Mucosa of gallbladder (tissue), 1 donor: ENCODE measurements at regions not wholly inside any gene's neighbourhood (a gene's known extent, or its start where the extent isn't known, plus 50 kb on each side); places are given as distances from the start of the nearest gene placed in this dataset.

ENCODE experiments used
- DNase-seq: peaks from one replicate; pipeline ENCODE4 v3.0.0-alpha.2; 2020; ENCODE audit warnings: low spot score
- donor health status: DM: no; HTN: no; CAD: no.

DNA sequence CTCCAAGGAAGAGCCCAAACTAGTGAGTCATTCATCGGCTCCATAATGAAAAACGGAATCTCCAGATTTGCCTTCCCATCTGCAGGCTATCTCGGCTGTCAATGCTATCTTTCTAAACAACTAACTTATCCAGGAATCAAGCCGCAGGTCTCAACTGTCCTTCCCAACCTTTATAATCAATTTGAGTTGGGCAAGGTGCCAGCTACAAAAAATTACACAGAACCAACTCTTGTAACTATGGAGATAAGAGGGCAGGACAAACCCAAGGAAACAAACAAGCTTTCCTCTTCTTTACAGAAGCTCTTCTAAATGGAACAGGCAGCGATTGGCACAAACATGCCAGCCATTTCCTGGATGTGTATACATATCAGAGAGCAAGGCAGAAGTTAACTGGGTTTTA is 61.2 kb upstream of the RAI2 start:
- DNase-seq = peak; percentile 38

- no peak for DNase-seq
These were observed 58.9 kb upstream of the RAI2 start for GRCh38 chrX:17919896-17920446.

GRCh38 chrX:17917945-17918577 is 57.0 kb upstream of the RAI2 start:
- DNase-seq = no peak

DNA sequence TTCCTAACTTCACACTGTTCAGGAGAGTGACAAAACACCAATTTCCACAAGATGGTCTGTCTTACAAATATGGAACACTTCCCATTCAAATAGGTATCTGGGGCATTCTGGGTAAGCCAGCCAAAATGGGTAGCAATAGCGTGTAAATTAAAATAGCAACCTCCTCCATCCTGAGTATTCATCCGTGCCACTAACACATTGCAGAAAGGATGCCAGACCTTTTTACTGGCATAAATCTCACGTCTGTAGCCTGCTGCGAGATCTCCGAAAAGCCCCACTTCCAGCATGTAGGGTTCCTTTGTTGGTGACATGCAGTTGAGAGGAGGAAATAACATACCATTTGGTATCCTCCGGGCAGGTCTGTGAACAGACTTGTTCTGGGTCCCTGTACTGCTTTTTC is 52.7 kb upstream of the RAI2 start:
- no peak for DNase-seq
